OCI-LY1 (cell line): ENCODE measurements at regions not wholly inside any gene's neighbourhood (a gene's known extent, or its start where the extent isn't known, plus 50 kb on each side); places are given as distances from the start of the nearest gene placed in this dataset.

Experiments used
- CTCF ChIP-seq: fragments of 200-600 bp; sonication (generic), shearing (Covaris generic); IDR thresholded peaks from 2 replicates; pipeline ENCODE4 v1.5.1; 2017; ENCODE audit warnings: mild to moderate bottlenecking, antibody characterized with exemption, low read length, moderate library complexity, mixed read lengths
- EZH2 ChIP-seq: fragments of 200-600 bp; sonication (generic), shearing (Covaris generic); IDR thresholded peaks from 2 replicates; pipeline ENCODE4 v1.8.0; 2017; ENCODE audit warnings: borderline replicate concordance, mixed run types, mild to moderate bottlenecking, antibody characterized with exemption, low read length, moderate library complexity, mixed read lengths

- TF ChIP-seq CTCF, result no peak
- no peak for TF ChIP-seq EZH2
Observed at GRCh38 chr6:1201547-1202200, 110.2 kb upstream of the FOXQ1 start.
